ENCODE measurements at regions not wholly inside any gene's neighbourhood (a gene's known extent, or its start where the extent isn't known, plus 50 kb on each side); places are given as distances from the start of the nearest gene placed in this dataset.
"Not testable (repeated sequence)": the region's sequence is repeated elsewhere in the genome, so short reads cannot be mapped to it uniquely, and the experiment has no call there.

GRCh38 chr1:185474440-185475149, 157.6 kb upstream of the IVNS1ABP start:
- no peaks in the 10 kb centered on the region for H3K9me3 Mint-ChIP-seq
- peaks cover 0 to 4% (median 0%) of the 10 kb centered on the region in 5 donors for H3K27me3 Mint-ChIP-seq
- DNase-seq (no peak), ATAC-seq (peak; percentile 47 to 64)
- H3K4me3 Mint-ChIP-seq: no peak overlapping the region
- peaks cover 3 to 9% (median 5%) of the 10 kb centered on the region in 4 donors for H3K4me1 Mint-ChIP-seq
- POLR2A ChIA-PET: no interaction called here
- no peak overlapping the region for H3K27ac Mint-ChIP-seq
- H3K36me3 Mint-ChIP-seq: no peaks in the 10 kb centered on the region

- ATAC-seq (no peak), DNase-seq (no peak)
- no peaks in the 10 kb centered on the region for H3K36me3 Mint-ChIP-seq
- peaks cover 3 to 9% (median 5%) of the 10 kb centered on the region in 4 donors for H3K4me1 Mint-ChIP-seq
- no peaks in the 10 kb centered on the region for H3K9me3 Mint-ChIP-seq
- H3K27me3 Mint-ChIP-seq: peaks cover 0 to 4% (median 0%) of the 10 kb centered on the region in 5 donors
- H3K27ac Mint-ChIP-seq: no peak overlapping the region
- POLR2A ChIA-PET: no interaction called here
- H3K4me3 Mint-ChIP-seq: no peak overlapping the region
Observed at GRCh38 chr1:185473186-185473585, 156.1 kb upstream of the IVNS1ABP start.

- Mint-ChIP-seq H3K27me3 (peaks cover 0 to 4% (median 0%) of the 10 kb centered on the region in 5 donors), H3K4me3 (no peak overlapping the region), H3K27ac (peak overlapping the region in 1 of 10 donors; percentile 36), H3K4me1 (no peaks in the 10 kb centered on the region), H3K9me3 (no peaks in the 10 kb centered on the region), H3K36me3 (no peaks in the 10 kb centered on the region)
- no peak for DNase-seq
- POLR2A ChIA-PET: no interaction called here
- no peak for ATAC-seq
Observed at GRCh38 chr1:185468626-185469025, 151.6 kb upstream of the IVNS1ABP start.

DNA sequence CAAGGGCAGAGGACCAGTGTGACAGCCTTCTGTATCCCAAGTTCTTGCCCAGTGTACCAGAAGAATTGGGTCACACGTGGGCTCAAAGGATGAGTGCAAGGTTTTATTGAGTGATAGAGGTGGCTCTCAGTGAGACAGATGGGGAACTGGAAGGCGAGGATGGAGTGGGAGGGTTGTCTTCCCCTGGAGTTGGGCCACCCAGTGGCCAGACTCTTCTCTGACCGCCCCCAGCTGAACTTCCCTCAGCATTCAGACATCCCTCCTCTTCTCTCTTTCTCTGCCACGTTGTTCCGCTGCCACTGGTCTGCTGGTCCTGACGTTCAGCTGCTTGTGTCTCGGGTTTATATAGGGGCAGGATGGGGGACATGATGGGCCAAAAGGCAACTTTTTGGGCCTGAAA, 150.1 kb upstream of the IVNS1ABP start:
- DNase-seq (no peak), ATAC-seq (no peak)
- Mint-ChIP-seq H3K4me3 (no peak overlapping the region), H3K4me1 (peaks cover 0 to 2% (median 0%) of the 10 kb centered on the region in 4 donors), H3K27me3 (peaks cover 0 to 4% (median 0%) of the 10 kb centered on the region in 5 donors), H3K36me3 (no peaks in the 10 kb centered on the region), H3K27ac (peak overlapping the region in 1 of 10 donors; percentile 12), H3K9me3 (no peaks in the 10 kb centered on the region)
- POLR2A ChIA-PET: no interaction called here

- Mint-ChIP-seq H3K9me3 (peaks cover 0 to 3% (median 0%) of the 10 kb centered on the region in 9 donors), H3K27ac (peak overlapping the region in 1 of 10 donors; percentile 51), H3K36me3 (no peaks in the 10 kb centered on the region), H3K4me1 (peaks cover 0 to 2% (median 0%) of the 10 kb centered on the region in 4 donors), H3K27me3 (no peaks in the 10 kb centered on the region), H3K4me3 (no peak overlapping the region)
- ATAC-seq (no peak), DNase-seq (no peak)
- POLR2A ChIA-PET: no interaction called here
Observed at GRCh38 chr1:185464777-185465176, 147.7 kb upstream of the IVNS1ABP start.

DNA sequence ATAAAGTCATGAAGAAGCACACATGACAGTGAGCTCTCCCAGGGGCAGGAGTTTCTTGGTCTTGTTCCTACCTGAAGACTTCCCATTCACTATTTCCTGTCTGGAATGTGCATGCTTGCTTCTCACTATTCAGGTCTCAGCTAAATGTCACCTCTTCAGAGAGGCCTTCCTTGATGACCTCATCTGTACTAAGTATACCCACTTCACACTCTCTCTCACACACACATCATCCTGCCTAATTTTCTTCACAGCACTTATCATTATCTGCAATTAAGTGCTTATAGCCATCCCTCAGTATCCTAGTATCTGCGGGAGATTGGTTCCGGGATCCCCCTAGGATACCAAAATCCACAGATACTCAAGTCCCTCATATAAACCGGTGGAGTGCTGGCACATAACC, 146.4 kb upstream of the IVNS1ABP start:
- no peak for DNase-seq
- no peak overlapping the region for H3K4me3 Mint-ChIP-seq
- H3K36me3 Mint-ChIP-seq: peaks cover 0 to 2% (median 0%) of the 10 kb centered on the region in 3 donors
- H3K27me3 Mint-ChIP-seq: no peaks in the 10 kb centered on the region
- peaks cover 0 to 3% (median 0%) of the 10 kb centered on the region in 9 donors for H3K9me3 Mint-ChIP-seq
- H3K4me1 Mint-ChIP-seq: peaks cover 0 to 2% (median 0%) of the 10 kb centered on the region in 4 donors
- ATAC-seq: no peak
- POLR2A ChIA-PET: no interaction called here
- peak overlapping the region in 1 of 10 donors; percentile 37 for H3K27ac Mint-ChIP-seq

GRCh38 chr1:185463011-185463410, 146.0 kb upstream of the IVNS1ABP start:
- POLR2A ChIA-PET: no interaction called here
- peaks cover 0 to 3% (median 0%) of the 10 kb centered on the region in 9 donors for H3K9me3 Mint-ChIP-seq
- DNase-seq (no peak), ATAC-seq (no peak)
- H3K4me1 Mint-ChIP-seq: peaks cover 0 to 2% (median 0%) of the 10 kb centered on the region in 4 donors
- H3K27me3 Mint-ChIP-seq: no peaks in the 10 kb centered on the region
- H3K36me3 Mint-ChIP-seq: peaks cover 0 to 3% (median 0%) of the 10 kb centered on the region in 3 donors
- H3K4me3 Mint-ChIP-seq: no peak overlapping the region
- peak overlapping the region in 1 of 10 donors; percentile 37 for H3K27ac Mint-ChIP-seq

DNA sequence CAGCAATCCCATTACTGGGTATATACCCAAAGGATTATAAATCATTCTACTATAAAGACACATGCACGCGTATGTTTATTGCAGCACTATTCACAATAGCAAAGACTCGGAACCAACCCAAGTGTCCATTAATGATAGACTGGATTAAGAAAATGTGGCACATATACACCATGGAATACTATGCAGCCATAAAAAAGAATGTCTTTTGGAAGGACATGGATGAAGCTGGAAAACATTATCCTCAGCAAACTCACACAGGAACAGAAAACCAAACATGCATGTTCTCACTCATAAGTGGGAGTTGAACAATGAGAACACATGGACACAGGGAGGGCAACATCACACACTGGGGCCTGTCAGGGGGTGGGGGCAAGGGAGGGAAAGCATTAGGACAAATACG, 143.7 kb upstream of the IVNS1ABP start:
- H3K4me1 Mint-ChIP-seq, DNase-seq, H3K9me3 Mint-ChIP-seq, H3K4me3 Mint-ChIP-seq, H3K27me3 Mint-ChIP-seq, H3K36me3 Mint-ChIP-seq, ATAC-seq, H3K27ac Mint-ChIP-seq: not testable (repeated sequence)
- POLR2A ChIA-PET: interaction anchor here (0.6 kb wide), 1 partner anchor 134 kb away, joined by 4 read pairs; no protein-coding TSS in a partner anchor

DNA sequence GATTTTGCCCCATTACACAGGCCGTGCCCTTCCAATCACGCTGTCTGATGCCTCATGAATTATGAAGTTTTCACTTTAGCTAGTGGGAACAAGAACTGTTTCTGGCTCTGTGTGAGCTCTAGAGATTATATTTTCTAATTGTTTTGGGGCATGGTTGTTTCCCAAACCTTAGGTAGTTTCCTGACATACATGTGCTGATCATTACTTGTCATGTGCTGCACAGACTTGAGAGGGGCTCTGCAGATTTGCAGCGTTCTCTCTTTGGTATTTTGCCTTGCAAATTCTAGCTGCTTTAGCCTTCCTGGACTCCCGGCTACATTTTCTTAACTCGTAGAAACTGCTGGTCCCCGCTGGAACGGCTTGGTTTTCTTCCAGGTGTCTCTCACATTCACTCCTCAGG, 142.1 kb upstream of the IVNS1ABP start:
- no peak overlapping the region for H3K27ac Mint-ChIP-seq
- peaks cover 0 to 1% (median 0%) of the 10 kb centered on the region in 5 donors for H3K27me3 Mint-ChIP-seq
- POLR2A ChIA-PET: no interaction called here
- H3K9me3 Mint-ChIP-seq: peaks cover 0 to 3% (median 0%) of the 10 kb centered on the region in 9 donors
- peaks cover 0 to 6% (median 0%) of the 10 kb centered on the region in 4 donors for H3K4me1 Mint-ChIP-seq
- DNase-seq (no peak), ATAC-seq (no peak)
- peaks cover 0 to 3% (median 0%) of the 10 kb centered on the region in 3 donors for H3K36me3 Mint-ChIP-seq
- H3K4me3 Mint-ChIP-seq: no peak overlapping the region

DNA sequence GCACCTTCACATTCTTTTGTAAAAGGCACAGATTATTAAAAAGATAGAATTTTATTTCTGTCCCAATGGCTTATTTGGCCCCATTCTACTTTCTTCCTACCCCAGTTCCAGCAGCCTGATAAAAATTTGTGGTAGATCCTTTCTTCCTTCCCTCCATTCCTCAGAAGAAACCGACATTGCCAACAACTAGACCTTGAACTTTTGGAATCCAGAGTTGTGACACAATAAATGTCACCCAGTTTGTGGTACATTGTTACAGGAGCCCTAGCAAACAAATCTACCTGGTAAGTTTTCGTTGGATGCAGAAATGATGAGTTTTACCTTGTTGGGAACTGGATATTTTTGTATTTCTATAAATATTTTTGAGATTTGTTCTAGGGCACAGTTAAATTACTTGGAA, 141.6 kb upstream of the IVNS1ABP start:
- Mint-ChIP-seq H3K4me1 (peaks cover 0 to 6% (median 0%) of the 10 kb centered on the region in 4 donors), H3K27ac (no peak overlapping the region), H3K36me3 (peaks cover 0 to 3% (median 0%) of the 10 kb centered on the region in 3 donors), H3K27me3 (peaks cover 0 to 1% (median 0%) of the 10 kb centered on the region in 5 donors), H3K9me3 (peaks cover 0 to 3% (median 0%) of the 10 kb centered on the region in 9 donors), H3K4me3 (no peak overlapping the region)
- POLR2A ChIA-PET: no interaction called here
- DNase-seq (no peak), ATAC-seq (no peak)

DNA sequence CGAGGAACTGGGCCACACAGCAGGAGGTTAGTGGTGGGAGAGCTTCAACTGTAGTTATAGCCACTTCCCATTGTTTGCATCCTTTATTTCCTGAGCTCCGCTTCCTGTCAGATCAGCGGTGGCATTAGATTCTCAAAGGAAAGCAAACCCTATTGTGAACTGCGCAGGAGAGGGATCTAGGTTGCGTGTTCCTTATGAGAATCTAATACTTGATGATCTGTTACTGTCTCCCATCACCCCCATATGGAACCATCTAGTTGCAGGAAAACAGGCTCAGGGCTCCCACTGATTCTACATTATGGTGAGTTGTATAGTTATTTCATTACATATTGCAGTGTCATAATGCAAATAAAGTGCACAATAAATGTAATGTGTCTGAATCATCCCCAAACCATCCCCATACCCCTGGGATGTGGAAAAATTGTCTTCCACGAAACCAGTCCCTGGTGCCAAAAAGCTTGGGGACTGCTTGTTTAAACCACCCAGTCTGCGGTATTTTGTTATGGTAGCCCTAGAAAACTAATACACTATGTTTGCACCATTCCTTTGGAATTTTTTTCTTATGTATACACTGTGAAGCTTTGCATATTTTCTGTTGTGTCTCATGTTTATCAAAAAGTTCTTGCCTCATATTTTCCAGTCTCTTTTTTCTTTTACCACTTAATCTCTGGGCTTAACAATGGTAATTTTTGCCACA, 136.6 kb upstream of the IVNS1ABP start:
- POLR2A ChIA-PET: no interaction called here
- DNase-seq (no peak), ATAC-seq (no peak)
- Mint-ChIP-seq H3K27ac (no peak overlapping the region), H3K9me3 (peaks cover 0 to 8% (median 0%) of the 10 kb centered on the region in 9 donors), H3K4me3 (no peak overlapping the region), H3K27me3 (peaks cover 0 to 1% (median 0%) of the 10 kb centered on the region in 5 donors), H3K36me3 (peaks cover 0 to 3% (median 0%) of the 10 kb centered on the region in 3 donors), H3K4me1 (peaks cover 0 to 4% (median 0%) of the 10 kb centered on the region in 4 donors)

DNA sequence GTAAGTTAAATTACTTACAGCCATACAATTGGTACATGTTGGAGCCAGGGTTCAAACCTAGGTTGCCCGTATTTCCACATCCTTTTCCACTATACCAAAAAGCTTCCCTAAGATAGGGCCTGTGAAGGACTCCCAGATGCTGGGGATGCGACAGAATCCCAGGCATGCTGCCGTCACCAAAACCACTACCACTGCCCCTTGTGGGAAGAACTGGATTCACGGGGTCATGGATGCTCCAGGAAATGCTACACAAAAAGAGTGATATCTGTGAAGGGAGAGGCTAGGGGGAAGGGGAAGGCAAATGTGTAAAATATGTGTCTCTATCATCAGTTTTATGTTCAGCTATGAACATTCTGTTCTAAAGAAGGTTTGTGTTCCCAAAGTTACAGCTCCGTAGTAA, 133.9 kb upstream of the IVNS1ABP start:
- H3K9me3 Mint-ChIP-seq: peaks cover 0 to 8% (median 0%) of the 10 kb centered on the region in 9 donors
- no peaks in the 10 kb centered on the region for H3K27me3 Mint-ChIP-seq
- no peak for DNase-seq
- H3K4me1 Mint-ChIP-seq: no peaks in the 10 kb centered on the region
- ATAC-seq: no peak
- H3K4me3 Mint-ChIP-seq: no peak overlapping the region
- H3K27ac Mint-ChIP-seq: peak overlapping the region in 1 of 10 donors; percentile 72
- H3K36me3 Mint-ChIP-seq: peaks cover 0 to 2% (median 0%) of the 10 kb centered on the region in 3 donors
- POLR2A ChIA-PET: no interaction called here

DNA sequence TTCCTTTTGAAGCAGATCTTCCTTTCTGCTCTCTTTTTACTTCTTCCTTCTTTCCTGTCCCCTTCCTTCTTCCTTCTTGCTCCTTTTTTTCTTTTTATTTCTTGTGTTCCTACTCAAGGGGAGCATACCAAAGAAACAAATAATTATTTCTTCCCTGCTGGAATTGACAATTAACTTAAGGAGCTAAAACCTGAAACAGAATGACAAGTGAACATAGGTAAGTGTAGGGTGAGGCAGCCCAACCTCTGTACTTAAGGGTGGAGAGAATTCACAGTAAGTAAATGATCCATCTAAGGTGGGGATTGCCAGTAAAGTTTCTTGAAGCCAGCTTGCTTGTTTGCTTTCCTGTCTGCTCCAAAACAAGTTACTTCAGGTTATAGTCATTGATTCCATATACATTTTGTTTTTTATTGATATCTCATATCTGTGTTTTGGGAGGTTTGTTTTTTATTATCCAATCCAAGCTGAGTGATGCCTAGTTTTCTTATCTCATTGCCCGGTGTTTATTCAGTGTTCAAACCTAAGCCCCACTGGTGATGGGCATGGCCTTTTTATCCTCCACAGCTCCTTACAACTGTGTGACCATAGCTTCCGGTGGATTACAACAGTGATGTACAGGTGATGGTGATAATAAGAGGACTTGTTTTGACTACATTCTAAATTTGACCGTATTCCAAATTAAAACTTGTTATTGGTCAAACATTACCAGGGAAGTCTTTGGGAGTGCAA, 133.2 kb upstream of the IVNS1ABP start:
- peaks cover 0 to 8% (median 0%) of the 10 kb centered on the region in 9 donors for H3K9me3 Mint-ChIP-seq
- no peaks in the 10 kb centered on the region for H3K4me1 Mint-ChIP-seq
- no peak for DNase-seq
- H3K27ac Mint-ChIP-seq: no peak overlapping the region
- POLR2A ChIA-PET: no interaction called here
- no peak for ATAC-seq
- no peaks in the 10 kb centered on the region for H3K27me3 Mint-ChIP-seq
- no peak overlapping the region for H3K4me3 Mint-ChIP-seq
- peaks cover 0 to 2% (median 0%) of the 10 kb centered on the region in 3 donors for H3K36me3 Mint-ChIP-seq
